ENCODE measurements at regions not wholly inside any gene's neighbourhood (a gene's known extent, or its start where the extent isn't known, plus 50 kb on each side); places are given as distances from the start of the nearest gene placed in this dataset.

GRCh38 chr6:1025821-1026220 is 286.1 kb upstream of the FOXQ1 start:
- DNase-seq, result no peak
- intact Hi-C loops (cut with DNase I), result no loop called here
- no peak for ATAC-seq

- intact Hi-C loops (cut with DNase I), result no loop called here
- DNase-seq (no peak), ATAC-seq (no peak)
Measured at GRCh38 chr6:1024587-1024986, 287.3 kb upstream of the FOXQ1 start.

DNA sequence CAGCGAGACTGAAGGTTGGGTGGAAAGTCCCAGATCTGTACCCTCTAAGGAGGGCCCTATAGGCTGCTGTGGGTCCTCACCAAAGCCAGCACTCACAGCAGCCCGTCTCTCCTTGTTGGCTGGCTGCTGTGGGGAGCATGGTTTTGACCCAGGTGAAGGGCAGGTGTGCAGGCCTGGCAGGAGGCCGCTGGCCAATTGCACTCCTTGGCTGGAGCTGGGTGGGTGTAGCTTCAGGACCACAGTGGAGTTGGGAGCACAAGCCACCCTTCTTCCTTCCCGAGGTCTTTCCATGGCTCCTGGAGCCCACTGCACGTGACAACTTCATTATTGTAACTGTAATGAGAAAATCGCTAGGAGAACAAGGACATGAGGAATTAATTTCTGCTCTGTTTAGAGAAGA is 287.7 kb upstream of the FOXQ1 start:
- DNase-seq, result no peak
- no peak for ATAC-seq
- intact Hi-C loops (cut with DNase I), result no loop called here

GRCh38 chr6:1023229-1023628 is 288.7 kb upstream of the FOXQ1 start:
- ATAC-seq (no peak), DNase-seq (no peak)
- intact Hi-C loops (cut with DNase I), result no loop called here

DNA sequence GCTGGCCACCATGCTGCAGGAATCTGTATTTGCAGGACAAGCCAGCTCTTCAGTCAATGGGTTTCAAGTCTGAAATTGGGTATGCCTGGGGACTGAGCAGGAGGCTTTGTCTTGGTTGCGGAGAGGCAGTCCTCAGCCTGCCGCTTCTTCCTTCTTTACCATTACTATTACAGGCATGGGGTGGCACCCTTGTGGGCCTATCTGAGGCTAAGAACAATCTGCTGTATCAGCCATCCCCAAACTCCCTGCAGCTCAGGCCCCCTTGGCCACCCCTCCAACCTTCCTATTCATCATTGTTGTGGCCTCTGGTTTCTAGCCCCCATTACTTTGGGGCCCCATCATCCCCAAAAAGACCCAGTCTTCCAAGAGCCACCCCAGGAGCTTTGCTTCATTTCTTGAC is 289.2 kb upstream of the FOXQ1 start:
- ATAC-seq (no peak), DNase-seq (no peak)
- intact Hi-C loops (cut with DNase I), result no loop called here

DNA sequence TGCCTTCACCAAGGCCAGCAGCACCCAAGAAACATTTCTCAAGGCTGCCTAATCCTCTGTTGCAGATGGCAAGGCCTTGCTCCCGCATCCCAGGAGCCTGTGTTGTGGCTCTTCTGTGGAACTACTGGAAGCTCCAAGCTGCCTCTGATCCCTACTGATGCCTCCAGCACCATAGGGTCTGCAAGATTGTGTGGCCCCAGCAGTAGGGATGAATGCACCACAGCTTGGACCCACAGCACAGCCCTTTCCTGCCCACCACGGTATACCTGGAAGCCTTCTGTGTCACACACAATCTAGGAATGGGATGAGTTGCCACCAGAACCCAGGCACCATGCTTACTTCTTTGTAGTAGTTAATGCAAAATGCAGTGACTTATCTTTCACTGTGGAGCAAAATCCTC is 291.1 kb upstream of the FOXQ1 start:
- DNase-seq (no peak), ATAC-seq (no peak)
- intact Hi-C loops (cut with DNase I), result no loop called here

DNA sequence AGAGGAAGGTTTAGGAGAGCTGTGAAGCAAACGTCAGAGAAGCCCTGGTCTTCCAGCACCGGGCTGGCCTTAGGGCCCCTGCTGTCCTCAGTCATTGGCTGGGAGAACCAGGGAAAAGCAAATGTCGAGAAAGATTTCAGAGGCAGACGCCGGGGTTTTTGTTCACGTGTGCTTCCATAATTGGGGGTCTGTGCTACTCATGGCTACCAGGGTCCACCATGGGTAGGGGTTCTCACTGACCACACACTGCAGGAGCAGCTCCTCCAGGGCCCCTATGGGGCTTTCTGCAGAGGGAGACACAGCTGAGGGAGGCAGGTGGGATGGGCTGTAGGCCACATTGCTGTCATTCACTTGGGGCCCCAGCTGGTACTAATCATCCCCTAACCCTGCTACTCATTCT is 291.8 kb upstream of the FOXQ1 start:
- intact Hi-C loops (cut with DNase I), result no loop called here
- ATAC-seq (no peak), DNase-seq (no peak)

DNA sequence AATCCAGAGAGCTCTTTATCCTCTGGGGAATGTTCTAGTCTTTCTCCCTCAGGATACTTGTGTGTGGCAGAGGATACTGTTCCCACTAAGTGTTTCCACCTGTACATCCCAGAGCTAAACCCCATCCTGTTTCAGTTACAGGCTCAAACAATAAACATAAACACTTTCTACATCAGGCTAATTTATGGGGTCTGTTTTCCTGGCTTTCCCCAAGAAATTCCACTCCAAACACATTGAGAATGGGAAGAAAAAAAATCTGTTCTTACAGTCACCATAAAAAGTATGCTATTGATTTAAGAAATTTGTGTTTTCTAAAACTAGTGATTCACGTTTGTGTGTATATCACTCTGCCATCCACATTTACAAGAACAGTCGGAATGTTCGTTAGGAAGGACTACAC is 293.9 kb upstream of the FOXQ1 start:
- DNase-seq (no peak), ATAC-seq (no peak)
- intact Hi-C loops (cut with DNase I), result no loop called here

- ATAC-seq (no peak), DNase-seq (no peak)
- intact Hi-C loops (cut with DNase I), result no loop called here
Measured at GRCh38 chr6:1016329-1017302, 295.3 kb upstream of the FOXQ1 start.

DNA sequence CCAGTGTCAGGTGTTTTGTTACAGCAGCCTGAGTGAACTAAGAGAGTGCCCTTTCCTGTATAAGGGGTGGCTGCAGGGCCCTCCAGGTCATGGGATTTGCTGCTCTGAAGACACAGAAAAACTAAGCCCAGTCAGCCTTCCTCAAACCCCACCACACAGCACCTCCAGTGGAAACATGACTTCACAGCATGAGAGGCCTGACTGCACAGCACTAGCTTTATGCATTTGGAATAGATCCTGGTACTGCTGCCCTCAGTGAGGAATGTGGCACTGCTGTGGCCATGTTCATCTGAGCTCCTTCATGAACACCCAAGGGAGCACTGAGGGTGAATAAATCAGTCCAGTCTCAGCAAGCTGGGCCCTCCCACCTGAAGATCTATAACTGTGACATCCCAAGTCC is 296.1 kb upstream of the FOXQ1 start:
- intact Hi-C loops (cut with DNase I), result no loop called here
- no peak for DNase-seq
- no peak for ATAC-seq

GRCh38 chr6:1014431-1014807 is 297.5 kb upstream of the FOXQ1 start:
- ATAC-seq, result no peak
- intact Hi-C loops (cut with DNase I), result no loop called here

GRCh38 chr6:1013656-1014430 is 298.1 kb upstream of the FOXQ1 start:
- ATAC-seq (no peak), DNase-seq (no peak)
- intact Hi-C loops (cut with DNase I), result no loop called here

More at GRCh38 chr6:1014431-1014807, 297.5 kb upstream of the FOXQ1 start:
- no peak for DNase-seq

DNA sequence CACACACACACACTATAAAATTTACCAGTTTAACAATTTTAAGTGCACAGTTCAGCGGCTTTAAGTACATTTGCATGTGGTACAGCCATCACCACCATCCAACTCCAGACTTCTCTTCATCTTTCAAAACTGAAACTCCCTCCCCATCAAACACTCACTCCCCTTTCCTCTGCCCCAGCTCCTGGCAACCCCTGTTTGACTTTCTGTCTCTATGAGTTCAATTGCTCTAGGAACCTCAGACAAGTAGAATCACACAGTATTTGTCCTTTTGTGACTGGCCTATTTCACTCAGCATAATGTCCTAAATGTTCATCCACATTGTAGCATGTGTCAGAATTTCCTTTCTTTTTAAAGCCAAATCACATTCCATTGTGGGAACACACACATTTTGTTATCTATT is 302.8 kb upstream of the FOXQ1 start:
- intact Hi-C loops (cut with DNase I), result no loop called here
- no peak for DNase-seq
- ATAC-seq, result no peak

- DNase-seq, result no peak
- no peak for ATAC-seq
- intact Hi-C loops (cut with DNase I), result no loop called here
Measured at GRCh38 chr6:1007159-1007558, 304.7 kb upstream of the FOXQ1 start.

DNA sequence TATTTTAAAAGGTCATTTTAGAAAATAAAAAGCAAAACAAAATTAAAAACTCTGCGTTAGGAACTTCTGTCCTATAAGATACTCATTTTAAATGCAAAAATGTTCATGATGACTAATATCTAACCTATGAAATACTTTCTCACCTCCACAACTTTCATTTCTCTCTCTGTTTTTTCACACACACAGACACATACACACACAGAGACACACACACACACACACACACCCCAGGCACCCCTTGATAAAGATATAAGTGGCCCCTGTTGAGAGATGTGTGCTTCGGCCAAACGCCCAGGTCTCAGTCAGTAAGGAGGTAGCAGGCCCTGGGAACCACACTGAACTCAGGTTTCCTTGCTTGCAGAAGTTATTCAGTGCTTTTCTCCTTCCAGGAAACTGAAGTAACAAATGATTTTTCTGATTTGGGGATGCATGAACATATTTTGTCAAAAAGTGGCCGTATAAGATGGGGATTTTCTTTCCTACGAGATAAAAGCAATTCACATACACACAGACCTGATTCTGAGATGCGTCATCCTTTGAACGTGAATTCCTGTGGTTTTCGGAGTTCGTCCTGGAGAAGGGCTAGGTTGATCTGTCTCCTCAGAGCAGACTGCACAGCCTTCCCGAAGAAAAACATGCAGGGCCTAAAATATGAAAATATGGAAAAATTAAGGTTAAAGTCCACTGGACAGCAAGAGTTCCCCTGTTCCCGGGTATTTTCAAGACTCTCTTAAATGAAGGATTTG is 306.8 kb upstream of the FOXQ1 start:
- DNase-seq (no peak), ATAC-seq (no peak)
- intact Hi-C loops (cut with DNase I), result no loop called here

DNA sequence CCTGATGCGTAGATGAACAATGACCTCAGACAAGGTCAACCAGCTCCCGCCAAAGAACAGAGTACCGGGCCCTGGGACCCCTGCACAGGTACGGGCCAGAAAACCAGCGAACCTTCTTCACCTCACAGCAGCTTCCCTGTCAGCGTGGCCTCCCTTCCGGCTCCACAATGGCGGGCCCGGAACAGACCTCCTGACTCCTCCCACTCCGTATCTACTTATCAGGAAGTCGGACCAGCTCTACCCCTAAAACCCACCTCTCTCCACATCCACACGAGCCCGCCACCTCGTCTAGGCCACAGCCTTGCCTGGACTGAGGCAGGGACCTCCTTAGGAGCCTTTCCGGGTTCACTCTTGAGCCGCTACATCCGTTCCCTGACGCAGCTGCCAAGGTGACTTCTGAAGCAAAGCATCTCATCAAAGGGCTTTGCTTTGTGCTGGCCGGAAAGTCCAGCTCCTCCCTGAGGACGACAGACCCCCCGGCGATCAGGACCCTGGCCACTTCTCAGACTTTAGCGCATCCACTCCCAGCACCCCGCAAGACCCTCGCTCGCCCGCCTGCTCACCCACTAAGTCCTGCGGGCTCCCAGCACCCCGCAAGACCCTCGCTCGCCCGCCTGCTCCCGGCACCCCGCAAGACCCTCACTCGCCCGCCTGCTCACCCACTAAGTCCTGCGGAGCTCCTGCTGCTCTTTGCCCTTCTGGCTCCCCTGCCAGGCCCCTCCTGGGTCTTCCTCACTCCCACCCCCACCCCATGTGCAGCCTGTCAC is 308.3 kb upstream of the FOXQ1 start:
- ATAC-seq (no peak), DNase-seq (no peak)
- intact Hi-C loops (cut with DNase I), result no loop called here

- DNase-seq, result no peak
- intact Hi-C loops (cut with DNase I), result no loop called here
Measured at GRCh38 chr6:1002989-1003388, 308.9 kb upstream of the FOXQ1 start.

GRCh38 chr6:1001655-1002349 is 308.9 kb upstream of the EXOC2 start:
- no peak for ATAC-seq
- intact Hi-C loops (cut with DNase I), result no loop called here
- DNase-seq, result no peak

More at GRCh38 chr6:1002989-1003388, 308.9 kb upstream of the FOXQ1 start:
- ATAC-seq, result no peak

GRCh38 chr6:999552-999951 is 306.6 kb upstream of the EXOC2 start:
- DNase-seq (no peak), ATAC-seq (no peak)
- intact Hi-C loops (cut with DNase I), result no loop called here

Data from left cardiac atrium (tissue), 4 donors.